Endothelial cell of umbilical vein (primary cell): ENCODE measurements at regions not wholly inside any gene's neighbourhood (a gene's known extent, or its start where the extent isn't known, plus 50 kb on each side); places are given as distances from the start of the nearest gene placed in this dataset.

Experiments used
- CTCF ChIP-seq, 2 donors: IDR thresholded peaks; 1 replicate in 1 of 2; 2 replicates in 1 of 2; pipeline ENCODE4 v1.5.1; 2011; ENCODE audit warnings: low read length in 2 of 2, mild to moderate bottlenecking in 2 of 2, moderate library complexity in 2 of 2, control low read depth in 1 of 2, inconsistent platforms in 1 of 2, low read depth in 1 of 2; ENCODE audit not compliant: insufficient read depth in 1 of 2; ENCODE audit errors: extremely low read depth in 1 of 2
- EZH2 ChIP-seq: IDR thresholded peaks from 2 replicates; pipeline ENCODE4 v1.6.1; 2012; ENCODE audit warnings: borderline replicate concordance, low read depth, mild to moderate bottlenecking, moderate library complexity, low read length, inconsistent platforms; ENCODE audit not compliant: severe bottlenecking
- GATA2 ChIP-seq: IDR thresholded peaks from 2 replicates; pipeline ENCODE4 v1.7.0; 2011; ENCODE audit warnings: low read depth, mild to moderate bottlenecking, moderate library complexity, mixed read lengths, low read length; ENCODE audit not compliant: insufficient read length, insufficient read depth
- MAX ChIP-seq: IDR thresholded peaks from 2 replicates; pipeline ENCODE4 v1.6.1; 2011; ENCODE audit not compliant: insufficient read depth, insufficient read length
- POLR2A ChIP-seq: IDR thresholded peaks from 2 replicates; pipeline ENCODE4 v1.6.1; 2012; ENCODE audit warnings: low read depth, mild to moderate bottlenecking, control low read depth, low read length
- POLR2AphosphoS5 ChIP-seq: IDR thresholded peaks from 2 replicates; pipeline ENCODE4 v1.6.1; 2012; ENCODE audit warnings: low read depth, mild to moderate bottlenecking, control low read depth, low read length, moderate library complexity; ENCODE audit not compliant: insufficient read depth

DNA sequence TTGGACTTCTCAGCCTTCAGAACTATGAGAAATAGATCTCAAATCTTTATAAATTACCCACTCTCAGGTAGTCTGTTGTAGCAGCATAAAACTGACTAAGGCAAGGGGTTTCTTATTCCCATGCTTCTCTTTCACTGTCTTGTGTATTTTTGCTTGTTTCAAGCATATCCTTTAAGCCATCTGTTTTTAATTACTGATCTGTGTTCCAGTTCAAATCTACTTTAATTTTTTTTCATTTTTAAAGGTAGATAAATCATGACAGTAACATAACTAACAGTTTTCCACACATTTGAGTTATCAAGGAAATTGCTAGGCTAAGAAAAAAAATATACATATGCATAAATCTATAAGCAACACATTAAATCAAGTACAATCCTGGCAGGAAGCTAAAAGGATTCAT is 317.9 kb upstream of the TNP1 start:
- TF ChIP-seq EZH2 (no peak), MAX (no peak), CTCF (IDR thresholded peaks at IDR 0.05; ENCODE audit: extremely low read depth in 1 of 2, insufficient read depth in 1 of 2, low read depth in 1 of 2, low read length in 2 of 2) (no peak), POLR2A (no peak), POLR2AphosphoS5 (no peak), GATA2 (no peak)
